B cell (primary cell): ENCODE measurements at regions not wholly inside any gene's neighbourhood (a gene's known extent, or its start where the extent isn't known, plus 50 kb on each side); places are given as distances from the start of the nearest gene placed in this dataset.

Experiments
- ATAC-seq: fragments of 200-7000 bp; cut with Tn5 transposase; one replicate; pipeline ENCODE4 v1.10.0; 2021; ENCODE audit warnings: low read depth, mild to moderate bottlenecking, moderate number of reproducible peaks, moderate library complexity
- CTCF ChIA-PET: fragments of 350-600 bp; sonication (Branson Sonifier 250); formaldehyde crosslinking; loops from one replicate; lab custom pipeline; 2021; ENCODE audit warnings: antibody characterized with exemption, inconsistent platforms; lab: Charles Lee
- POLR2A ChIA-PET: fragments of 350-600 bp; sonication (Branson Sonifier 250); formaldehyde crosslinking; loops from one replicate; lab custom pipeline; 2021; ENCODE audit warnings: antibody characterized with exemption; lab: Charles Lee
- DNase-seq: peaks from one replicate; pipeline ENCODE4 v3.0.0; 2013
- H2AFZ ChIP-seq: 2 replicates; pipeline ENCODE4 v1.6.1; 2012; ENCODE audit warnings: mild to moderate bottlenecking, low read depth, low read length; ENCODE audit not compliant: insufficient read depth, poor library complexity, severe bottlenecking
- H3K27ac ChIP-seq, 2 donors: 1 replicate in 1 of 2; 2 replicates in 1 of 2; pipeline ENCODE4 v1.5.1; 2012 to 2013; ENCODE audit warnings: low read length in 2 of 2, mild to moderate bottlenecking in 2 of 2, moderate library complexity in 1 of 2
- H3K27me3 ChIP-seq, 4 experiments: fragments of 200-600 bp in 1 of 4; sonication (generic) in 1 of 4; replicated peaks in 1 of 4; 1 replicate in 2 of 4; 2 replicates in 2 of 4; pipeline versions ENCODE4 v1.6.1 to v1.7.0; 2013 to 2016; ENCODE audit warnings: low read length in 3 of 4, mild to moderate bottlenecking in 2 of 4, mixed read lengths in 1 of 4, moderate library complexity in 1 of 4; ENCODE audit not compliant: insufficient read depth in 4 of 4, control insufficient read depth in 3 of 4; ENCODE audit errors: control extremely low read depth in 1 of 4
- H3K36me3 ChIP-seq, 2 experiments: replicated peaks in 1 of 2; 1 replicate in 1 of 2; 2 replicates in 1 of 2; pipeline versions ENCODE4 v1.6.1 to v1.7.1; 2013; ENCODE audit warnings: low read length in 1 of 2; ENCODE audit not compliant: insufficient read depth in 2 of 2, control insufficient read depth in 1 of 2; ENCODE audit errors: control extremely low read depth in 1 of 2, extremely low read depth in 1 of 2
- H3K4me1 ChIP-seq, 2 donors: fragments of 200-600 bp in 1 of 2; sonication (generic) in 1 of 2; 1 replicate in 1 of 2; 2 replicates in 1 of 2; pipeline versions ENCODE4 v1.5.1 to v1.6.1; 2013 to 2017; ENCODE audit warnings: low read length in 2 of 2; ENCODE audit not compliant: control insufficient read depth in 2 of 2, insufficient read depth in 2 of 2
- H3K4me2 ChIP-seq: replicated peaks from 2 replicates; pipeline ENCODE3; 2012; ENCODE audit warnings: mild to moderate bottlenecking, low read depth, low read length; ENCODE audit not compliant: poor library complexity, severe bottlenecking
- H3K4me3 ChIP-seq, 5 experiments: fragments of 200-600 bp in 1 of 5; sonication (generic) in 1 of 5; 1 replicate in 3 of 5; 2 replicates in 2 of 5; pipeline versions ENCODE4 v1.5.1 to v1.7.0; 2011 to 2016; ENCODE audit warnings: low read length in 4 of 5, mild to moderate bottlenecking in 4 of 5, low read depth in 2 of 5, control low read depth in 1 of 5, moderate library complexity in 1 of 5; ENCODE audit not compliant: insufficient read depth in 1 of 5; ENCODE audit errors: control extremely low read depth in 1 of 5, extremely low read depth in 1 of 5
- H3K79me2 ChIP-seq: fragments of 200-600 bp; sonication (generic); one replicate; pipeline ENCODE4 v1.6.0; 2016; ENCODE audit warnings: low read length; ENCODE audit not compliant: control insufficient read depth, insufficient read depth
- H3K9ac ChIP-seq: fragments of 200-600 bp; sonication (generic); 2 replicates; pipeline ENCODE4 v1.6.1; 2017; ENCODE audit warnings: mild to moderate bottlenecking, low read length, moderate library complexity
- H3K9me3 ChIP-seq, 3 donors: one replicate each; pipeline versions ENCODE4 v1.6.1 to v1.7.1; 2013; ENCODE audit warnings: low read length in 2 of 3; ENCODE audit not compliant: control insufficient read depth in 2 of 3, insufficient read depth in 1 of 3; ENCODE audit errors: control extremely low read depth in 1 of 3
- H4K20me1 ChIP-seq: 2 replicates; pipeline ENCODE4 v1.6.0; 2012; ENCODE audit warnings: mild to moderate bottlenecking, low read length; ENCODE audit not compliant: insufficient read depth, control insufficient read depth, poor library complexity, severe bottlenecking
- H3K27ac Mint-ChIP-seq: one replicate; pipeline ENCODE4 v1.8.0; 2021; ENCODE audit warnings: mixed read lengths
- H3K27me3 Mint-ChIP-seq: one replicate; pipeline ENCODE4 v1.8.0; 2021; ENCODE audit warnings: mixed read lengths
- H3K4me1 Mint-ChIP-seq: one replicate; pipeline ENCODE4 v1.8.0; 2021; ENCODE audit warnings: mixed read lengths
- H3K4me3 Mint-ChIP-seq: one replicate; pipeline ENCODE4 v1.8.0; 2021; ENCODE audit warnings: mixed read lengths
- H3K9me3 Mint-ChIP-seq: one replicate; pipeline ENCODE4 v1.8.0; 2022; ENCODE audit warnings: mixed read lengths; ENCODE audit not compliant: insufficient read depth
- EZH2 ChIP-seq: IDR thresholded peaks from 2 replicates; pipeline ENCODE4 v1.6.1; 2012; ENCODE audit warnings: borderline replicate concordance, low read depth, mild to moderate bottlenecking, moderate library complexity, low read length; ENCODE audit not compliant: insufficient read depth, poor library complexity, severe bottlenecking
- WGBS: methylation state at CpG from one replicate; pipeline ENCODE4 v1.1.5; 2013; ENCODE audit warnings: missing lambda C conversion rate; ENCODE audit not compliant: insufficient coverage; 5-methylcytosine and 5-hydroxymethylcytosine counted together
- intact Hi-C: fragments of 100-400 bp; cut with micrococcal nuclease; formaldehyde crosslinking; loops from one replicate; pipeline ENCODE4 v1.10.0; 2022
- TF ChIP-seq, protein P1 (sequence below): fragments of 200-600 bp; IDR thresholded peaks from one replicate; pipeline ENCODE4 v1.8.0; 2022; ENCODE audit warnings: antibody characterized with exemption, mild to moderate bottlenecking

DNA sequence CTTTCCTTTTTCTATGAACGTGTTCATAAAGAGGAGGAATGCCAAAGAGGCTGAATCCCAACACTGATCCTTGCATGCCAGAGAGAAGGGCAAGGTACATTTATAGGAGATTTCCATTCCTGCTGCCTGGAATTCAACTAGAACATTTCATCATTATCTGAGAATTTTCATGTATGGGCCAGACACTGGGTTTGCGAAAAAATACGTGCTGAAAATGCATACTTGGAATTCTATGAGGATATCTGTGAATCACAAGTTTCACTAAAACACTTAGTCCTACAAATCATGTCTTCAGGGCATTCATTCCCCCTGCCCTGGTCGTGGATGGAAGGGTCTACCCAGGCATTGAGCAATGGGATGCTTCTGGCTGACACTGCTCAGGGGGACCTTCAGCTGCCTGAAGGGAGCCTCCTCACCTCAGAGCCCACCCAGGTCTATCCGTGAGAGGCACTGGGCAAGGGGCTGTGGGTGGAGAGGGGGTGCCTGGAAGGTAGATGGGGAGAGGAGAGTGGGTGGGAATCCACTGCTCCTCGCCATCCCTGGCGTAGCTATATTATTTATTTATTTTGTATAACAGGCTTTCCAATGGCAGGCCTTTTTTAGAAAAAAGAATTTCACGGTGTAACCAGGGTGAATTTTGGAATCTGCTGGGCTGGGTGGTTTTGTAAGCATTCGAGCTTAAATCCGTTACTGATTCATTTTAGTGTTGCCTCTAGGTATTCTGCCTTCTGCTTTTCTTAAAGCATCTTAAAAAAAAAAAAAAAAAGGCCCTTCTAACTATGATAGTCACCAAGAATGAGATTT, 560.6 kb upstream of the ID2 start:
- Mint-ChIP-seq H3K27me3 (peaks cover 26% of the 10 kb centered on the region), H3K9me3 (no peaks in the 10 kb centered on the region), H3K4me3 (no peak overlapping the region), H3K4me1 (peaks cover 6% of the 10 kb centered on the region), H3K27ac (no peak overlapping the region)
- Histone ChIP-seq H3K27ac (no peak overlapping the region), H3K4me1 (peaks cover 6 to 7% of the 10 kb centered on the region in 2 donors), H4K20me1 (no peaks in the 10 kb centered on the region), H3K4me2 (no peak overlapping the region), H3K27me3 (peaks cover 0 to 2% (median 0%) of the 10 kb centered on the region in 4 experiments), H3K9me3 (peaks cover 0 to 4% (median 0%) of the 10 kb centered on the region in 3 donors), H3K9ac (no peak overlapping the region), H3K4me3 (no peak overlapping the region), H2AFZ (no peak overlapping the region), H3K36me3 (no peaks in the 10 kb centered on the region), H3K79me2 (no peaks in the 10 kb centered on the region)
- POLR2A ChIA-PET: no interaction called here
- CTCF ChIA-PET: no interaction called here
- 100% methylated on average over 2 of the region's 10 CpGs for WGBS
- no peak for DNase-seq
- intact Hi-C loops: no loop called here
- no peak for TF ChIP-seq EZH2
- TF ChIP-seq, protein P1, sequence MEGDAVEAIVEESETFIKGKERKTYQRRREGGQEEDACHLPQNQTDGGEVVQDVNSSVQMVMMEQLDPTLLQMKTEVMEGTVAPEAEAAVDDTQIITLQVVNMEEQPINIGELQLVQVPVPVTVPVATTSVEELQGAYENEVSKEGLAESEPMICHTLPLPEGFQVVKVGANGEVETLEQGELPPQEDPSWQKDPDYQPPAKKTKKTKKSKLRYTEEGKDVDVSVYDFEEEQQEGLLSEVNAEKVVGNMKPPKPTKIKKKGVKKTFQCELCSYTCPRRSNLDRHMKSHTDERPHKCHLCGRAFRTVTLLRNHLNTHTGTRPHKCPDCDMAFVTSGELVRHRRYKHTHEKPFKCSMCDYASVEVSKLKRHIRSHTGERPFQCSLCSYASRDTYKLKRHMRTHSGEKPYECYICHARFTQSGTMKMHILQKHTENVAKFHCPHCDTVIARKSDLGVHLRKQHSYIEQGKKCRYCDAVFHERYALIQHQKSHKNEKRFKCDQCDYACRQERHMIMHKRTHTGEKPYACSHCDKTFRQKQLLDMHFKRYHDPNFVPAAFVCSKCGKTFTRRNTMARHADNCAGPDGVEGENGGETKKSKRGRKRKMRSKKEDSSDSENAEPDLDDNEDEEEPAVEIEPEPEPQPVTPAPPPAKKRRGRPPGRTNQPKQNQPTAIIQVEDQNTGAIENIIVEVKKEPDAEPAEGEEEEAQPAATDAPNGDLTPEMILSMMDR: no peak
- no peak for ATAC-seq

DNA sequence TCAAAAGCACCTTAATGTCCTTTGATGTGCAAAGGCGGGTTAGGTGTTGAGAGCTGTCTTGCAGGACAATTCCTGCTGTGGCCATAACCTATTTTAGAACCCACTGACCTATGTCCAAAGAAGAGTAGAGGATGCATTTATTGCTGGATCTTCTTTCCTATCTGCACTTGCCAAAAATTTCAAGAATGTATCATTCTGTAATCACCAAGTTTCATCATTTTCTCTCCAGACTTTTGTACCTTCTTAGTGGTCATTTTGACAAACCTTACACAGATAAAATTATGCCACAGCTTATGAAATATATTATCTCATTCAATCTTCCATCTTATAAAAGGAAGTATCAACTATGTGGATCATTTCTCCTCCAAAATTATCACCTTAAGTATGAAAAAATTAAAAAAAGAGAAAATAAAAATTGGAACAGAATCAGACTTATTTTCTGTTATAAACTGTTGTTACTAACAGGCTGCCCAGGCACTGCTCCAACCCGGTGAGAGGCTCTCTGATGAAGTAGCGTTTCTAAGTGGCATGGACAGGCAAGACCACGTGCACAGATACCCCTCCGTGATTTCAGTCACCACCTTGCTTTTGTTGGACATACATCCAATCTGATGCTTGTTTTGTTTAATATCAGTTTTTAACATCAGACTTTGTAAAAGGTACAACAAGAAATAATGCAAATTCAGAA, 559.9 kb upstream of the ID2 start:
- POLR2A ChIA-PET: no interaction called here
- Histone ChIP-seq H3K4me2 (no peak overlapping the region), H3K79me2 (no peaks in the 10 kb centered on the region), H3K36me3 (no peaks in the 10 kb centered on the region), H3K9ac (no peak overlapping the region), H3K27me3 (no peaks in the 10 kb centered on the region), H4K20me1 (no peaks in the 10 kb centered on the region), H3K27ac (no peak overlapping the region), H3K9me3 (no peaks in the 10 kb centered on the region), H2AFZ (no peak overlapping the region), H3K4me3 (no peak overlapping the region), H3K4me1 (no peaks in the 10 kb centered on the region)
- DNase-seq (no peak), ATAC-seq (no peak)
- Mint-ChIP-seq H3K27ac (no peak overlapping the region), H3K9me3 (no peaks in the 10 kb centered on the region), H3K4me3 (no peak overlapping the region), H3K4me1 (no peaks in the 10 kb centered on the region), H3K27me3 (peaks cover 31% of the 10 kb centered on the region)
- no peak for TF ChIP-seq EZH2
- TF ChIP-seq, protein P1: no peak
- 100% methylated on average over 3 of the region's 5 CpGs for WGBS
- CTCF ChIA-PET: no interaction called here
- intact Hi-C loops: no loop called here
